CD14-positive monocyte (primary cell): ENCODE measurements at regions not wholly inside any gene's neighbourhood (a gene's known extent, or its start where the extent isn't known, plus 50 kb on each side); places are given as distances from the start of the nearest gene placed in this dataset. TPM values are rescaled to one million over a fixed set of nuclear protein-coding genes. Genes with fewer than 3 reads are reported as not detected.
A peak's percentile ranks its signal among the peaks of the same experiment; 100 is the strongest.

ENCODE experiments used
- small RNA-seq: library from RNA; depleted of rRNA; stranded (forward); fragments of <200 nt; gene quantifications from one replicate; pipeline ENCODE3, GENCODE V24; 2012; ENCODE audit warnings: low read depth; ENCODE audit not compliant: insufficient read length

Small RNA genes lying in the stretch of these regions (small RNA-seq; reads per million reads assigned to genes)
- not detected for gene MIR7702
- gene RNY4P18: 13.0 reads per million, percentile 80 among the genes with 10 or more reads in this experiment
